Adrenal gland (tissue), 5 donors: ENCODE measurements at regions not wholly inside any gene's neighbourhood (a gene's known extent, or its start where the extent isn't known, plus 50 kb on each side); places are given as distances from the start of the nearest gene placed in this dataset.

ENCODE experiments used
- CTCF ChIP-seq, 6 experiments: fragments of 450-650 bp in 4 of 6; fragments of 200-600 bp in 2 of 6; sonication (generic) in 1 of 6; IDR thresholded peaks; 1 replicate in 5 of 6; 2 replicates in 1 of 6; pipeline versions ENCODE4 v1.5.1 to v1.8.0; 2016 to 2021; ENCODE audit warnings: antibody characterized with exemption in 6 of 6, mild to moderate bottlenecking in 2 of 6, moderate library complexity in 1 of 6
- POLR2A ChIP-seq, 2 donors: fragments of 450-650 bp; IDR thresholded peaks; one replicate each; pipeline ENCODE4 v1.6.1; 2017; ENCODE audit warnings: antibody characterized with exemption in 2 of 2, mild to moderate bottlenecking in 2 of 2, moderate library complexity in 1 of 2
- donor health status: DM: no; HTN: no; CAD: no.

DNA sequence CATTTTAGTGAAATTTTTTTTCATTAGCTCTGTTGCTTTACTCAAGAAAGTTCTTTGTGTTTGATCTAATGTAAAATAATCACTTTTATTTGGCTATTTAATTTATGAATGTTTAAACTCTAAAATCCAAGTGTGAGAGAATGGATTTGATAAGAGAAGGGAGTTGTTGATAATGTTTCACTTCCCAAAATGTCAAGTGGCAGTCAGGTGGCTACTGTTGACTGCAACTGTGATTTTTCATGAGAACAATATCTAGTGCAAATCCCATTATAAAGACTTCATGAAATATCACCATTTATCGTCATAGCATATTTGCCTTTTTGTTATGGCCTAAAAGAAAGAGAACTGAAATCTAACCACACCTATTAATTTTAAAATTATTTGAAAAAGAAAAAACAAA, 118.3 kb upstream of the SNX2 start:
- TF ChIP-seq CTCF (IDR thresholded peaks at IDR 0.05) = no peak
- no peak for TF ChIP-seq POLR2A (IDR thresholded peaks at IDR 0.05)
